Stomach smooth muscle (tissue), 2 donors: ENCODE measurements at regions not wholly inside any gene's neighbourhood (a gene's known extent, or its start where the extent isn't known, plus 50 kb on each side); places are given as distances from the start of the nearest gene placed in this dataset.

Source experiments
- H3K27ac ChIP-seq: one replicate; pipeline ENCODE4 v1.7.0; 2013; ENCODE audit warnings: mild to moderate bottlenecking, low read length, inconsistent platforms
- H3K27me3 ChIP-seq, 2 donors: one replicate each; pipeline ENCODE4 v1.7.0; 2013; ENCODE audit warnings: low read length in 2 of 2; ENCODE audit not compliant: insufficient read depth in 2 of 2, control insufficient read depth in 1 of 2
- H3K36me3 ChIP-seq, 2 donors: one replicate each; pipeline ENCODE4 v1.7.0; 2013; ENCODE audit warnings: low read length in 2 of 2; ENCODE audit not compliant: control insufficient read depth in 2 of 2, insufficient read depth in 2 of 2
- H3K4me1 ChIP-seq: one replicate; pipeline ENCODE4 v1.7.0; 2013; ENCODE audit warnings: low read length; ENCODE audit not compliant: control insufficient read depth, insufficient read depth
- H3K4me3 ChIP-seq, 2 donors: one replicate each; pipeline ENCODE4 v1.7.0; 2013; ENCODE audit warnings: low read length in 2 of 2
- H3K9ac ChIP-seq, 2 donors: one replicate each; pipeline ENCODE4 v1.7.0; 2013; ENCODE audit warnings: low read length in 2 of 2, mild to moderate bottlenecking in 1 of 2
- H3K9me3 ChIP-seq, 2 donors: one replicate each; pipeline ENCODE4 v1.7.0; 2013; ENCODE audit warnings: low read length in 2 of 2; ENCODE audit not compliant: control insufficient read depth in 2 of 2
- donor health status: healthy.
- donor health status: Pancreatic carcinoma.

- H3K4me1 ChIP-seq = no peaks in the 10 kb centered on the region
- H3K9ac ChIP-seq = no peak overlapping the region
- no peaks in the 10 kb centered on the region for H3K27me3 ChIP-seq
- H3K4me3 ChIP-seq = no peak overlapping the region
- H3K36me3 ChIP-seq = no peaks in the 10 kb centered on the region
- no peaks in the 10 kb centered on the region for H3K9me3 ChIP-seq
- H3K27ac ChIP-seq = no peak overlapping the region
Measured at GRCh38 chr4:177680308-177680707, 238.1 kb upstream of the AGA start.

- Histone ChIP-seq H3K4me3 (no peak overlapping the region), H3K27ac (no peak overlapping the region), H3K36me3 (no peaks in the 10 kb centered on the region), H3K27me3 (no peaks in the 10 kb centered on the region), H3K4me1 (no peaks in the 10 kb centered on the region), H3K9ac (no peak overlapping the region), H3K9me3 (no peaks in the 10 kb centered on the region)
Measured at GRCh38 chr4:177681902-177682301, 239.7 kb upstream of the AGA start.

- no peaks in the 10 kb centered on the region for H3K4me1 ChIP-seq
- no peak overlapping the region for H3K9ac ChIP-seq
- H3K4me3 ChIP-seq = no peak overlapping the region
- no peaks in the 10 kb centered on the region for H3K9me3 ChIP-seq
- no peaks in the 10 kb centered on the region for H3K27me3 ChIP-seq
- H3K27ac ChIP-seq = no peak overlapping the region
- no peaks in the 10 kb centered on the region for H3K36me3 ChIP-seq
Measured at GRCh38 chr4:177687117-177687516, 244.9 kb upstream of the AGA start.

- Histone ChIP-seq H3K4me3 (no peak overlapping the region), H3K36me3 (no peaks in the 10 kb centered on the region), H3K27ac (no peak overlapping the region), H3K9me3 (no peaks in the 10 kb centered on the region), H3K4me1 (no peaks in the 10 kb centered on the region), H3K27me3 (no peaks in the 10 kb centered on the region), H3K9ac (no peak overlapping the region)
Measured at GRCh38 chr4:177692907-177693306, 250.7 kb upstream of the AGA start.

- Histone ChIP-seq H3K4me1 (no peaks in the 10 kb centered on the region), H3K9me3 (no peaks in the 10 kb centered on the region), H3K27ac (no peak overlapping the region), H3K27me3 (no peaks in the 10 kb centered on the region), H3K36me3 (no peaks in the 10 kb centered on the region), H3K4me3 (no peak overlapping the region), H3K9ac (no peak overlapping the region)
Measured at GRCh38 chr4:177696438-177696966, 254.3 kb upstream of the AGA start.

GRCh38 chr4:177699365-177700213 is 257.4 kb upstream of the AGA start:
- Histone ChIP-seq H3K27ac (no peak overlapping the region), H3K36me3 (no peaks in the 10 kb centered on the region), H3K4me3 (no peak overlapping the region), H3K4me1 (no peaks in the 10 kb centered on the region), H3K9me3 (no peaks in the 10 kb centered on the region), H3K27me3 (no peaks in the 10 kb centered on the region), H3K9ac (no peak overlapping the region)

GRCh38 chr4:177706916-177707315 is 264.7 kb upstream of the AGA start:
- no peak overlapping the region for H3K27ac ChIP-seq
- H3K27me3 ChIP-seq = no peaks in the 10 kb centered on the region
- no peak overlapping the region for H3K4me3 ChIP-seq
- H3K9ac ChIP-seq = no peak overlapping the region
- H3K9me3 ChIP-seq = no peaks in the 10 kb centered on the region
- no peaks in the 10 kb centered on the region for H3K4me1 ChIP-seq
- H3K36me3 ChIP-seq = no peaks in the 10 kb centered on the region

GRCh38 chr4:177713454-177713853 is 271.2 kb upstream of the AGA start:
- no peak overlapping the region for H3K4me3 ChIP-seq
- no peaks in the 10 kb centered on the region for H3K4me1 ChIP-seq
- H3K27me3 ChIP-seq = no peaks in the 10 kb centered on the region
- H3K36me3 ChIP-seq = no peaks in the 10 kb centered on the region
- H3K9me3 ChIP-seq = no peaks in the 10 kb centered on the region
- H3K27ac ChIP-seq = no peak overlapping the region
- no peak overlapping the region for H3K9ac ChIP-seq

- no peaks in the 10 kb centered on the region for H3K27me3 ChIP-seq
- no peak overlapping the region for H3K4me3 ChIP-seq
- H3K9me3 ChIP-seq = no peaks in the 10 kb centered on the region
- H3K36me3 ChIP-seq = no peaks in the 10 kb centered on the region
- H3K9ac ChIP-seq = no peak overlapping the region
- H3K4me1 ChIP-seq = no peaks in the 10 kb centered on the region
- H3K27ac ChIP-seq = no peak overlapping the region
Measured at GRCh38 chr4:177717407-177717806, 275.2 kb upstream of the AGA start.

- Histone ChIP-seq H3K36me3 (no peaks in the 10 kb centered on the region), H3K4me1 (no peaks in the 10 kb centered on the region), H3K9me3 (no peaks in the 10 kb centered on the region), H3K27ac (no peak overlapping the region), H3K9ac (no peak overlapping the region), H3K4me3 (no peak overlapping the region), H3K27me3 (no peaks in the 10 kb centered on the region)
Measured at GRCh38 chr4:177718514-177718913, 276.3 kb upstream of the AGA start.

- H3K36me3 ChIP-seq = no peaks in the 10 kb centered on the region
- H3K4me1 ChIP-seq = no peaks in the 10 kb centered on the region
- no peak overlapping the region for H3K9ac ChIP-seq
- H3K9me3 ChIP-seq = no peaks in the 10 kb centered on the region
- no peaks in the 10 kb centered on the region for H3K27me3 ChIP-seq
- H3K27ac ChIP-seq = no peak overlapping the region
- H3K4me3 ChIP-seq = no peak overlapping the region
Measured at GRCh38 chr4:177726111-177726510, 283.9 kb upstream of the AGA start.
